ENCODE measurements at regions not wholly inside any gene's neighbourhood (a gene's known extent, or its start where the extent isn't known, plus 50 kb on each side); places are given as distances from the start of the nearest gene placed in this dataset.

DNA sequence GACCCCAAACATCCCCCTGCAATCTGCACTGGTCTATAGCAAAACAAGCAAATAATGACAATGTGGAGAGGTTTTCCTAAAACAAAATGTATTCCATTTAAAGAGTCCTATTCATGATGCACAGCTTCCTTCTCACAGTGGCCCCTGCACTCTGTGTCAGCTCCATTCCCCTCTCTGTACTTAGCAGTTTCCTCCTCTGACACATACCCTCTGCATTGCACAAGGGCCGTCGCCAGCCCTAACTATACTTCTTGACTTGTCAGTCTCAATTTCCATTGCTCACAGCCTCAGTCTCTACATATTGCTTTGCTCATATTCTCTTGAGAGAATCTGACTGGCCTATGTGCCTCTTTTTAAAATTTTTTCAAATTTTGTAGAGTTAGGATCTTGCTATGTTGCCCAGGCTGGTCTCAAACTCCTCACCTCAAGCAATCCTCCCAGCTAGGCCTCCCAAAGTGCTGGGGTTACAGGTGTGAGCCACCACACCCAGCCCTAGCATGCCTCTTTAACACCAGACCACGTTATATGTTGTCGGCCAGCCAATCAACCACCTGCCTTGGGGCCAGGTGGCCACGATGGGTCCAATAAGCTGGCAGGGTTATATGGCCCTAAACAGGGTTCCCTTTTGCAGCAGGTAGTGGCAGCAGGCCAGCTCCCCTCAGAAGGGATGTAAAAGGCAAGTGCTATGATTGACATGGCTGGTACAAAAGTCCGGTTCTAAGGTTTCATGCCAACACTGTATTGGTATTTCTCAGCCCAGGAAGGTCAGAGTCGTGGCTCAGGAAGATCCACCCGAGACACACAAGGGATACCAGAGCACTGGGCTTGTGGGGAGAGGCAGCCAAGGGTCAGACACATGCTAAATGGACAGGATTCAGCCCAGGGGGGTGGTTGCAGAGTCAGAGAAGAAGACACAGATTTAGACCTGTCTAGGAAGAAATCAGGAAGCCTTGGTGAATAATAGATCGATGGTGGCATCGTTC lies 59.0 kb upstream of the SMAD3 start:
- DNase-seq: no peak

DNA sequence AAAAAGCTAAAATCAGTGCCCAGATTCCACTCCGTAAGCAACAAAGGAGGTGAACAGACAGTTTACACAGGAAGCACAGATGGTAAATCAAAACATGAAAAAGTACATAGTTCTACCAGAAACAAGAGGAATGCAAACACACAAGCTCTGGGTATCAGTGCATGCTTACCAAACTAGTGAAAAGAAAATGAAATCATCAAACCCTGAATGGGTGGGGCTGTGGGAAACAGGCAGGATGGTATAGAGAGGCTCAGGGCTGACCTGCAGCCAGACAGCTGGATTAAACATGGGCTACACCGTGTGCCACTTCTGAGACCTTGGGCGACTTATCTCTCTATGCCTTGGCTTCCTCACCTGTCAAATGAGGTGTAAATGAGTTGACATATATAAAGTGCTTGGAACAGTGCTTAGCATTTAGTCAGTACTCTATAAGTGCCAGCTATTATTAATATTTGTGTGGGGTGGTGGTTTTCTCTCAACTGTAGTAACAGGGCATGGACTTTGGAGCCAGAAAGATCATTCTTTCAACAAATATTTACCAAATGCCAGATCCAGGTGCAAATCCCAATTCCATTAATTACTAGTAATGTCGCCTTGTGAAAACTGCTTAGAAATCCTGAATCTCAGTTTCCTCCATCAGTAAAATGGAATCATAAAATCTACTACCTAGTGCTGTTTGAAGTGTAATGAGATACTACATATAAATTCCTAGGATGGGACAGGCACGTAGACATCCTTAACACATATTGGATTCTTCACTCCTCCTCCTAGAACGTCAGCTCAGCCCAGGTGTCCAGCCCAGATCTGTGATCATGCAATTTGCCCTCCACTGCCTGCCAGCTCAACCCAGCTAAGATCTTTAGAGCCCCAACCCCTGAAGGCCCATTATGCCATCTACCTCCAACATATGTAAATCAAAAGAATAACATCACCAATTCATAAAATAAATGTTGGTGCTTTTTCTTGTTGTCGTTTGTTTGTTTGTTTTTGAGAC lies 55.5 kb upstream of the SMAD3 start:
- no peak for DNase-seq

DNA sequence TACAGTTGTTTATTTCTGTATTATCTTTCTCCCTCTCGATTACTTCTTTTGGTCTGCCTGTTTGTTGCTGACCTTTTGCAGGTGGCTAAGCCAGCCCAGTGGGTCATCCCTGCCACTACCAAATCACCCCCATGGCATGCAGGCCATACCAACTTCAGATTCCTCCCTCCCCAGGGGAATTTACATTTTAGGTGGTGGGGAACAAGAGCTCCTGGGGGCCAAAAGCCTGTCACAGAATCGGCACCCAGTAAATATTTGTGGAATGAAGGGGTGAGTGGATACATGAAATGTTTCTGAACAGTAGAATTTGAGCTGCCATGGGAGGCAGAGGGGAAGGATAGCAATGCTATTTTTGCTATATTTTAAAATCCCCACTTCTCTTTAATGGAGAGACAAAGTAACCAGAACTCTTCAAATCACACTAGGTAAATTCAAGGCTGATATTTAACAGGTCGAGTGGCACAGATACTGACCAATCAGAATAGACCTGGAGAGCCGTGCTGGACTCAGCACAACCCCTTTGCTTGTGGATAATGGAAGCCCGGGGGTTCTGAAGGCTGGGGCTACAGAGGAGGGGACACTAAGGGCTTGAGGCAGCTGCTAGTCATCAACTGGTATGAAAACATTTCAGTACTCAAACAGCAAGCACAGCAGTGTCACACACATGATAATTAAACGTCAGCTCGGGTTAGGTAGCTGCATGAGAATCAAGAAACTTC lies 54.3 kb upstream of the SMAD3 start:
- no peak for DNase-seq

DNA sequence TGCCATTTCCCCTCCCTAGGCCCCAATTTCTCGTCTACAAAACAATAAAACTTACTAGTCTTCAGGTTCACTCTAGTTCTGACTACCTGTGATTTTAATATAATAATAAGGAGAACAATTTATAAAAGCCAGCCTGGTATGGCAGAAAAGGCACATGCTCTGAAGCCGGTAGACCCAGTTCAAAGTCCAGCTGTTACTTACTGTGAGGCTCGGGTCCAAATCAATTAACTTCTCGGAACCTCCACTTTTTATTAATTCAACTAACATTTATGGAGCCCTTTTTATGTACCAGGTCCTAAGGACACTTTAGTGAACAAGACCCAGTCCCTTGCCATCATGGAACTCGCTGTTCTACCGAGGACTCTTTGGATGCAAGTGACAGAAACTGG lies 53.8 kb upstream of the SMAD3 start:
- DNase-seq: no peak

DNA sequence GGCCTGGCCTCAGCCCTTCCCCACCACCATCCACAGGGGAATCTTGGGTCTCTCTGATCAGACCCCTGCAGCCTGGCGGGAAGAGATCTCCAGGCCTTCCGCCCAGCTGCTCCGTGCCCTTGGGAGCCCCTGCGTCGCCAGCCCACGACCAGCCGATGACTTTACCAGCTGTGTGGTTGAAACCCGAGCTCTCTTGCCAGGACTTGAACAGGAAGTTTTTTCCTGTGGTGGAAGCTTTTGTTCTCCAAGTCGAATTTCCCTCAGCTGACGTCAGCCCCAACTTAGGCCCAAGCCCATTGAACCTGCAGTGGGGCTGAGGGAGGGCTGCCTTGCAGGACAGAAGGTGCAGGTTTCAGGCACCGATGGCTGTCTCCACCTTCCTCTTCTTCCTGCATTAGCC lies 51.7 kb upstream of the SMAD3 start:
- DNase-seq: no peak

Data from DMS 273 treated with DMSO at 0.1 percent for 48 hours (cell line).